Breast epithelium (tissue), 4 donors: ENCODE measurements at regions not wholly inside any gene's neighbourhood (a gene's known extent, or its start where the extent isn't known, plus 50 kb on each side); places are given as distances from the start of the nearest gene placed in this dataset.
"Not testable (repeated sequence)": the region's sequence is repeated elsewhere in the genome, so short reads cannot be mapped to it uniquely, and the experiment has no call there.

Experiments
- DNase-seq, 2 donors: peaks; one replicate each; pipeline ENCODE4 v3.0.0-alpha.2; 2019; ENCODE audit warnings: low spot score in 2 of 2
- H3K27ac ChIP-seq, 2 donors: fragments of 200-600 bp; sonication (generic) in 1 of 2; one replicate each; pipeline ENCODE4 v1.5.1; 2016 to 2019; ENCODE audit warnings: mild to moderate bottlenecking in 1 of 2
- H3K27me3 ChIP-seq, 2 donors: fragments of 200-600 bp; sonication (generic) in 1 of 2; one replicate each; pipeline versions ENCODE4 v1.5.1 to v1.6.0; 2017 to 2019; ENCODE audit warnings: control low read depth in 1 of 2, mild to moderate bottlenecking in 1 of 2
- H3K36me3 ChIP-seq: fragments of 200-600 bp; one replicate; pipeline ENCODE4 v1.5.1; 2019
- H3K4me1 ChIP-seq, 2 donors: fragments of 200-600 bp; sonication (generic); one replicate each; pipeline ENCODE4 v1.5.1; 2016 to 2019; ENCODE audit warnings: control low read depth in 1 of 2
- H3K4me3 ChIP-seq, 3 donors: fragments of 200-600 bp; sonication (generic); 1 replicate in 2 of 3; 2 replicates in 1 of 3; pipeline ENCODE4 v1.5.1; 2016 to 2019; ENCODE audit warnings: mild to moderate bottlenecking in 3 of 3, moderate library complexity in 2 of 3
- H3K9me3 ChIP-seq, 2 donors: fragments of 200-600 bp; sonication (generic) in 1 of 2; one replicate each; pipeline ENCODE4 v1.5.1; 2016 to 2019; ENCODE audit warnings: control low read depth in 1 of 2
- CTCF ChIP-seq, 3 donors: fragments of 450-650 bp; IDR thresholded peaks; one replicate each; pipeline ENCODE4 v1.5.1; 2016 to 2017; ENCODE audit warnings: antibody characterized with exemption in 3 of 3, mild to moderate bottlenecking in 3 of 3, moderate library complexity in 3 of 3
- POLR2A ChIP-seq: fragments of 450-650 bp; IDR thresholded peaks from one replicate; pipeline ENCODE4 v1.6.1; 2016; ENCODE audit warnings: antibody characterized with exemption, mild to moderate bottlenecking, moderate library complexity
- POLR2AphosphoS5 ChIP-seq, 3 donors: sonication (generic); formaldehyde crosslinking; IDR thresholded peaks; one replicate each; pipeline ENCODE4 v1.6.1; 2017; ENCODE audit warnings: antibody characterized with exemption in 3 of 3
- intact Hi-C: fragments of 100-400 bp; cut with DNase I; formaldehyde crosslinking; loops from one replicate; pipeline ENCODE4 v1.15.1; 2023; ENCODE audit warnings: low total_unique reads

GRCh38 chr4:81590596-81590995 lies 118.9 kb upstream of the RASGEF1B start:
- Histone ChIP-seq H3K27ac (no peak overlapping the region), H3K4me1 (no peaks in the 10 kb centered on the region), H3K36me3 (no peaks in the 10 kb centered on the region), H3K4me3 (no peak overlapping the region), H3K9me3 (no peaks in the 10 kb centered on the region), H3K27me3 (no peaks in the 10 kb centered on the region)
- intact Hi-C loops = no loop called here
- TF ChIP-seq POLR2A (no peak), POLR2AphosphoS5 (IDR thresholded peaks at IDR 0.05) (no peak), CTCF (IDR thresholded peaks at IDR 0.05) (no peak)
- no peak for DNase-seq

GRCh38 chr4:81589262-81589661 lies 117.6 kb upstream of the RASGEF1B start:
- Histone ChIP-seq H3K4me1 (no peaks in the 10 kb centered on the region), H3K27ac (no peak overlapping the region), H3K36me3 (no peaks in the 10 kb centered on the region), H3K9me3 (no peaks in the 10 kb centered on the region), H3K4me3 (no peak overlapping the region), H3K27me3 (no peaks in the 10 kb centered on the region)
- intact Hi-C loops = no loop called here
- no peak for DNase-seq
- TF ChIP-seq CTCF (IDR thresholded peaks at IDR 0.05) (no peak), POLR2A (no peak), POLR2AphosphoS5 (IDR thresholded peaks at IDR 0.05) (no peak)

- intact Hi-C loops = no loop called here
- Histone ChIP-seq H3K9me3 (no peaks in the 10 kb centered on the region), H3K27ac (no peak overlapping the region), H3K4me3 (no peak overlapping the region), H3K36me3 (no peaks in the 10 kb centered on the region), H3K27me3 (no peaks in the 10 kb centered on the region), H3K4me1 (no peaks in the 10 kb centered on the region)
- TF ChIP-seq CTCF (IDR thresholded peaks at IDR 0.05) (no peak), POLR2A (no peak), POLR2AphosphoS5 (IDR thresholded peaks at IDR 0.05) (no peak)
- DNase-seq = no peak
These were observed 115.0 kb upstream of the RASGEF1B start for GRCh38 chr4:81586706-81587105.

GRCh38 chr4:81580994-81581374 lies 109.3 kb upstream of the RASGEF1B start:
- H3K27ac ChIP-seq, intact Hi-C loops, H3K9me3 ChIP-seq, H3K4me1 ChIP-seq, H3K36me3 ChIP-seq, H3K4me3 ChIP-seq, DNase-seq, H3K27me3 ChIP-seq: not testable (repeated sequence)

GRCh38 chr4:81580346-81580993 lies 108.8 kb upstream of the RASGEF1B start:
- no peak for DNase-seq
- no peaks in the 10 kb centered on the region for H3K9me3 ChIP-seq
- intact Hi-C loops = no loop called here
- no peaks in the 10 kb centered on the region for H3K4me1 ChIP-seq
- H3K27ac ChIP-seq = no peak overlapping the region
- TF ChIP-seq CTCF (IDR thresholded peaks at IDR 0.05) = no peak
- TF ChIP-seq POLR2AphosphoS5 (IDR thresholded peaks at IDR 0.05) = no peak
- TF ChIP-seq POLR2A = no peak
- no peak overlapping the region for H3K4me3 ChIP-seq
- H3K36me3 ChIP-seq = no peaks in the 10 kb centered on the region
- H3K27me3 ChIP-seq = no peaks in the 10 kb centered on the region

GRCh38 chr4:81577392-81577791 lies 105.7 kb upstream of the RASGEF1B start:
- intact Hi-C loops = no loop called here
- Histone ChIP-seq H3K4me3 (no peak overlapping the region), H3K36me3 (no peaks in the 10 kb centered on the region), H3K27me3 (no peaks in the 10 kb centered on the region), H3K9me3 (no peaks in the 10 kb centered on the region), H3K27ac (no peak overlapping the region), H3K4me1 (no peaks in the 10 kb centered on the region)
- DNase-seq = no peak
- TF ChIP-seq POLR2AphosphoS5 (IDR thresholded peaks at IDR 0.05) = no peak
- TF ChIP-seq POLR2A = no peak
- TF ChIP-seq CTCF (IDR thresholded peaks at IDR 0.05) = no peak
